ENCODE measurements at regions not wholly inside any gene's neighbourhood (a gene's known extent, or its start where the extent isn't known, plus 50 kb on each side); places are given as distances from the start of the nearest gene placed in this dataset.
"Not testable (repeated sequence)": the region's sequence is repeated elsewhere in the genome, so short reads cannot be mapped to it uniquely, and the experiment has no call there.

DNA sequence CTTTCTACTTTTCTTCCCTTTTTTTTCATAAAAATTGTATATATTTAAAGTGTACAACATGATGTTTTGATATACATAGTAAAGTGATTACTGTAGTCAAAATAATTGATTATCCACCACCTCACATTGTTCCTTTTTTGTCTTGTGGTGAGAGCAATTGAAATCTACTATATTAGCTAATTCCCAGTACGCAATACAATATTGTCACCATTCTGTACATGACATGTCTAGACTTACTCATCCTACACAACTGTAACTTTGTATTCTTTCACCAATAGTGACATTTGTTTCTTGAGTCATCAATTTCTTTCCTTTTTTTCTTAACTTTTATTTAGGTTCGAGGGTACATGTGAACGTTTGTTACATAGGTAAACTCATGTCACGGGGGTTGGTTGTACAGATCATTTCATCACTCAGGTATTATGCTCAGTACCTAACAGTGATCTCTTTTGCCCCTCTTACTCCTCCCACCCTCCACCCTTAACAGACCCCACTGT is 265.2 kb downstream of the KCNRG start:
- DNase-seq, result no peak

- DNase-seq, result no peak
Observed at GRCh38 chr13:50282016-50282415, 266.8 kb downstream of the KCNRG start.

- no peak for DNase-seq
Observed at GRCh38 chr13:50283017-50283416, 267.8 kb downstream of the KCNRG start.

DNA sequence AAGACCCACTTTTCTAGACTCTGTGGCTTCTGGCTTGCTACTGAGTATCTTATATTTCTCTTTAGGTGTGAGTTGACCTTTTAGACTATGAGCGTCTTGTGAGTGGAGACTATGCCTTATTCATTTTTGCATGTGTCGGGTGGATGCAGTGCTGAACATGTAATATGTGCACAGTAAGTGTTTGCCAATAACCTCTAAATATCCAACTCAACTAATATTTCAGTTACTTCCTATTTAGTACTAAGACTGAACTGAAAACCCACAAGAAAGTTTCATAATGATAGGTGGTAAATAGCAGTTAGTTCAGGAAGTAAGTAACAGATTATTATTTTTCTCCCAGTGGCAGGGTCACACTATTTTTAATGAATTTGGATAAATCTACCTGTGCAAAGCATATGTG is 269.3 kb downstream of the KCNRG start:
- no peak for DNase-seq

GRCh38 chr13:50285283-50285682 is 270.0 kb downstream of the KCNRG start:
- DNase-seq, result no peak

- no peak for DNase-seq
Observed at GRCh38 chr13:50286324-50286723, 271.1 kb downstream of the KCNRG start.

DNA sequence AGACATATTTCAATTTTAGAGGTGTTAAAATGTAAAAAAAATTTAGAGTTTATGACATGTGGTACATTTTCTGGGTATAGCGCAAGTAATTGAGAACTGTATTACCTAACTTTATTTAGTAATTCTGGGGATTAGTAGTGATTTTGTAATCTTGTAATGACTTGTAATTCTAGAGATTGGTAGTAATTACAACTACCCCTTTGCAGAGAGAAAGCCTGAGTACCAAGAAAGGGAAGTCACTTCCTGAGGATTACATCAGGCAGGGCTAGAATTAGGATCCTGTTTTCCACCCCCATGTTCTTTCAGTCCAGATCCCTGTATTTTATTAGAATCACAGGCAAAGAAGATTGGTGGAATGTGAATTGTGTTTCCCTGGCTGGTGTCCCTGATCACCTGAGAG is 274.9 kb downstream of the KCNRG start:
- no peak for DNase-seq

GRCh38 chr13:50291611-50292010 is 276.4 kb downstream of the KCNRG start:
- no peak for DNase-seq

DNA sequence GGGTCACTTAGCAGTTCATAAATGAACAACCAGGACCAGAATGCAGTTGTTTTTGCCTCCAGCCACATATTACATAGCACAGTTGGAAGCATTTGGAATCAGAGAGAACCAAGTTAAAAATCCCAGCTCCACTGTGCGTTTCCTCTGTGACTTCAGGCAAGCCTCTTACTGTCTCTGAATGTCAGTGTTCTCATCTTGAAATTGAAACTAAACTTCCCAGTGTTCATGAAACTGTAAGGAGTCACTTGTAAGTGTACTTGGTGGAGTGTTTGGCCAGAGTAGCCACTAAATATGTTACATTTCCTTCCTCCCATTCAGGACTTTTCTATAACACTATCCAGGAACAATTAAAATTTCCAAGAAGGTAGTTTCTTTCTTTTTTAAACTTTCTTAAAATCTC is 276.8 kb downstream of the KCNRG start:
- no peak for DNase-seq

DNA sequence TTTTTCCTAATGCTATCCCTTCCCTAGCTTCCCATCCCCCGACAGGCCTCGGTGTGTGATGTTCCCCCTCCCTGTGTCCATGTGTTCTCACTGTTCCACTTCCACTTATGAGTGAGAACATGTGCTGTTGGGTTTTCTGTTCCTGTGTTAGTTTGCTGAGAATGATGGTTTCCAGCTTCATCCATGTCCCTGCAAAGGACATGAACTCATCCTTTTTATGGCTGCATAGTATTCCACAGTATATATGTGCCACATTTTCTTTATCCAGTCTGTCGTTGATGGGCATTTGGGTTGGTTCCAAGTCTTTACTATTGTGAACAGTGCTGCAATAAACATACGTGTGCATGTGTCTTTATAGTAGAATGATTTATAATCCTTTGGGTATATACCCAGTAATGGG is 279.2 kb downstream of the KCNRG start:
- DNase-seq, result not testable (repeated sequence)

DNA sequence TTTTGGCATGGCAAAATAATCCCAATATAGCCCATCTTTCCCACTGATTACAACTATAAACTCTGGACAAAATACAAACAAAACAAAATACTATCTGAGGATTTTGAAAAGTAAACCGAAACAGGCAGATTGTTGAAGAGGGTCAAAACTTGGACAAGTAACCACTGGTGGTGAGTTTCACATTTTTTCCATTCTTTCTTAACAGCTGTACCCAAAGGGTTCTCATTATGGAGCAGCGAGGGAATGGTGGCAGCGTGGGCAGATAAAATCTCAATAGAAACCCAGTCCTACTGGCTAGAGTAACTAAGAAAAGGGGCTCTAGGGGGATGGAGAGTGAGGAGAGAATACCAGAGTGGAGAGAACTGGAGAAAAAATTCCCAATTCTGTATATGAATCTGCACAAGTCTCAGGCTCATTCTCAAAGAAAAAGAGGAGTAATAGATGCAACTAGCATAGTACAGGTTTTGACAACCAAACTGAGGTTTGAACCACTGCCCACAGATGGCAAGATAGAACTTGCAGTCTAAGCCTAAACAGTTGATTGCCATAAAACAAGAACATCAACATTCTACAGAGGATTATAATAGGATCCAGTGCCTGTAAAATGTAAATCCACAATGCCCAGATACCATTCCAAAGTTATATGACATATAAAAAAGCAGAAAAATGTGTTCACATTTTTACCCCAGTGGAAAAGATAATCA is 284.5 kb downstream of the KCNRG start:
- no peak for DNase-seq

DNA sequence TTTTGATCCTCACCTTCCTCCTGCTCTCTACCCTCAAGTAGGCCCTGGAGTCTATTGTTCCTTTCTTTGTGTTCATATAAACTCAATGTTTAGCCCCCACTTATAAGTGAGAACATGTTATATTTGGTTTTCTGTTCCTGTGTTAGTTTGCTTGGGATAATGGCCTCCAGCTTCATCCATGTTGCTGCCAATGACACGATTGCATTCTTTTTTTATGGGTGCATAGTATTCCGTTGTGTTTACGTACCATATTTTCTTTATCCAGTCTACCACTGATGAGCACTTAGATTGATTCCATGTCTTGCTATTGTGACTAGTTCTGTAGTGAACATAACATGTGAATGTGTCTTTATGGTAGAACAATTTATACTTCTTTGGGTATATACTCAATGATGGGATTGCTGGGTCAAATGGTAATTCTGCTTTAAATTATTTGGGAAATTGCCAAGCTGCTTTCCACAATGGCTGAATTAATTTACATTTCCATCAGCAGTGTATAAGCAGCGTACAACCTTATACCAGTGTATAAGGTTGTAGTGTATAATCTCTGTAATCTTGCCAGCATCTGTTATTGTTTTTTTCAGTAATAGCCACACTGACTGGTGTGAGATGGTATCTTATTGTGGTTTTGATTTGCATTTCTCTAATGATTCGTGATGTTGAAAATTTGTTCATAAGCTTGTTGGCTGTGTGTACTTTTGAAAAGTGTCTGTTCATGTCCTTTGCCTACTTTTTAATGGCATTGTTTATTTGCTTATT is 288.9 kb downstream of the KCNRG start:
- DNase-seq, result no peak

DNA sequence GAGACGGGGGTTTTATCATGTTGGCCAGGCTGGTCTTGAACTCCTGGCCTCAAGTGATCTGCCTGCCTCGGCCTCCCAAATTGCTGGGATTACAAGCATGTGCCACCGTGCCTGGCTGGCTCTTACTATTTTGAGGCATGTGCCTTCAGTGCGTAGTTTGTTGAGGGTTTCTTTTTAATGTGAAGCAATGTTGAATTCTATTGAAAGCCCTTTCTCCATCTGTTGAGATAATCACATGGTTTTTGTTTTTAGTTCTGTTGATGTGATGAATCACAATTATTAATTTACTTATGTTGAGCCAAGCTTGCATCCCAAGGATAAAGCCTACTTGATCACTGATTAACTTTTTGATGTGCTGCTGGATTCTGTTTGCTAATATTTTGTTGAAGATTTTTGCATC is 290.9 kb downstream of the KCNRG start:
- no peak for DNase-seq

DNA sequence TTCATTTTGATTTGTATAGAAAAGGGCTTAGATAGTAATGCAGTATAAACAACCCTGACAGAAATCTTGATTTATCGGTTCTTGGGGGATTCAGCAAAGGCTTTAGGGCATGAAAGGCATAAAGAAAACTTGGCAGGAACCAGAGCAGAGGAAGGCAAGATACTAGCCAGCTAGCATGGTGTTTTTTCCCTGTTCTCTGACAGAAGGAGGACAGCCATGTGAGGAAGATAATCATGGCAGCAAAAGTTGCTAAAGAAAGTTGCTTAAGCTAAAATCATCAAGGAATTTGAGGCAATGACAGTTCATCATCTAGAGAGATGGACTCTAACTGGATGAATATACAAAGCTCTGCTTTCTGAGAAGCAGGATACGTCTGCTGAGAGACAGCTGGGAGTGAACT is 294.1 kb downstream of the KCNRG start:
- DNase-seq, result no peak

DNA sequence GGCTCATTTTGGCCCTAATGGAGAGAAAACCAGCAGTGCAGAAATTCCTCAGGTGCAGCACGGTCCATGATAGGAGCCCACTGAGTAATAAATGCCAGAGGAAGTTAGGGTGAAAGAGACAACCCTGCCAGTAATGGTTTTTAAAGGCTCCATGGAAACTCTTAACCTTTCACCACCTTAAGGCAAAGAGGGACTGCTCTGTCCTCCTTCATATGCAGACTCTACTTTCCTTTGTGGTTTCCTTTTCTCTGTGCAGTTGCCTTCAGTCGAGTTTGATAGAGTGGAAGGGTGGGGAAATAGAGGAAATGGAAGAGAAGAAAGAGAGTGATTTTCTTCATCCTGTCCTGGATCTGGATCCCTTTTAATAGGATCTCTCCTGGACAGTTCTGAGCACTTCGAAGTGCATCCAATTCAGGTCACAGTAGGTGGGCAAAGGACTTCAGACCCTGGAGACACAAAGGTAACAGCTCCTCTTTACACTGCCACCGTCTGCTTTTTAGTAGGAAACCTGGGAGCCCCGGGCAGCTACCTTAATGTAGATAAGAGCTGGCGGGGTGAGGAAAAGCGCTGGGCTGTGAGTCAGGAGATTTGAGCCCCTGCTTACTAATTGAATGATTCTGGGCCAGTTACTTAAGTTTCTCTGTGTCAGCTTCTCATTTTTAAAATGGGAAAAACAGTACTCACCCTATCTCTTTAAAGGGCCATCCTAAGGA is 294.8 kb downstream of the KCNRG start:
- DNase-seq, result no peak

DNA sequence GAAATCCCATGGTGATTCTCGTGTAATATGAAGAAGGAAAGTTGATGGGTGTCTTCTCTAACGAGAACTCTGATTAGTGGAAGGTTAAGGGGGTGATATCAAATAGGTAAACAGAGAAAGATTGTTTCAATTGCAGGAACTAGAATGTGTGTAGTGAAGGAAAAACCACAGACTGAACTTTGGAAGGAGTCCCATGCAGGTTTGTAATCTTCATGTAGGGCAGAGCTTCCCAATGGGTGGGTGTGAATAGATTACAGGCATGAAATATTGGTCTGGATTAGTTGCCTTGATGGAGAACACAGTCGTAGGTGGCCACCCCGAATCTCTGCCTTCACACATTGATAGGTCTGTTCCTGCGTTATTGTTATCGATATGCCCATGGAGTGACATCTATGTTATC is 295.5 kb downstream of the KCNRG start:
- DNase-seq, result no peak

- no peak for DNase-seq
Observed at GRCh38 chr13:50318887-50319286, 303.6 kb downstream of the KCNRG start.

DNA sequence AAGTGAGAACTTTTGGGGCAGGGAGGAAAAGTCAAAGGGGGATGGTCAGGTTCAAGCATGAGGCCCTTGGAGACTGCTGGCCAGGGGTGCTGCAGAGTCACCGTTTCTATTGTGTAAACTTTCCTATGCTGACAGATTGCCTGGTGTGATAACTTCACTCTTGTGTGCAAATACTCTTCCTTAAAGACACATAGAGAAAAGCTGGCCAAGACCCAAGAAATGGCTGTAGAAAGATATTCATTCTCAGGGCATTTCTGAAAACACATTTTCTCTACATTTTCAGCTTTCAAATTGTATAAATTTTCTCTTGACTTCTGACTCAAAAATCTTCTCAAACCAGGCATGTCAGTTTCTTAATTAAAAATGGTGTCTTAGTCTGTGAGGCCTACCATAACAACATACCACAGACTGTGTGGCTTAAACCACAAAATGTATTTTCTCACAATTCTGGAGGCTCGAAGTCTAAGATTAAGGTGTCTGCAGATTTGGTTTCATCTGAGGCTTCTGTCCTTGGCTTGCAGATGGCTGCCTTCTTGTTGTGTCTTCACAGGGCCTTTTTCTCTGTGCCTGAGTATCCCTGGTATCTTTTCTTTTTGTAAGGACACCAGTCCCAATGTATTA is 304.5 kb downstream of the KCNRG start:
- DNase-seq, result no peak

DNA sequence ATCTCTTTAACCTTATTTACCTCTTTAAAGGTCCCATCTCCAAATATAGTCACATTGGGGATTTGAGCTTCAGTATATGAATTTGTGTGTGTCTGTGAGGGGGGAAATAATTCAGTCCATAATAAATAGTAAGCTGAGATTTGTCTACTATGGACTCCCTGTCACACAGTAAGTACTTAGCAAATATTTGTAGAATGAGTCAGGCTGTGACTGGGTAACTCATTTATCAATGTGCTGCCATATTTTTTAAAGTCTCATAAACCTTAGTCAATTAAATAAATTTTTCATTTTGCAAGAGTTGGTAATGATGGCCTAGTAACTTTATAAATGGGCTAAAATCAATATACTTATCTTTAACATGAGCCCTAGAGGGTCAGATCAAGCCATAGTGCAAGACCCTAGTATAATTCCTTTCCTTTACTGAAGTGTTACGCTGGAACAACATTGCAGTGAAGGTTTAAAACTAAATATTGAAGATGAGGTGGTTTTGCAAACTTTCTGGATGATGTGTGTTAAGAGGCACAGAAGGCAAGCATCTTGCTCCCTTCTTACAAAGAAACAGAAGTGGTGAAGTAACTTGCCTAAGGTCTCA is 305.1 kb downstream of the KCNRG start:
- DNase-seq, result no peak

- DNase-seq, result no peak
Observed at GRCh38 chr13:50322006-50322405, 306.8 kb downstream of the KCNRG start.

- no peak for DNase-seq
Observed at GRCh38 chr13:50323440-50324065, 308.3 kb downstream of the KCNRG start.

DNA sequence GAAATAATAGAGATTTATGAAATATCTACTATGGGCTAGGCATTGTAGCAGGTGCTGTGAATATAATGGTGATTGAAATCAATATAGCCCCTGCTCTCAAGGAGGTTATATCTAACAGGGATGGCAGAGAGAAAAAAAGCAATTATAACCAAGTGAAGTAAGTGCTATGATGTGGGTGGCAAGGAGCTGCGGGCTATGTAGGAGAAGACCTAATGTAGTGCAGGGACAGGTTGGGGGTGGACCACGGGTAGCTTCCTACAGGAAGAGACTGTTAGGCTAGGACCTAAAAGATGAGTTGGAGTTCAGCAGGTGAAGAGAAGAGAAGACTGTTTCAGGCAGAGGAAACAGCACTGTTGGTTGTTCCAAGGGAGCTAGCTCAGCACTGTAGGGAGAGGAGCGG is 311.0 kb downstream of the KCNRG start:
- no peak for DNase-seq

DNA sequence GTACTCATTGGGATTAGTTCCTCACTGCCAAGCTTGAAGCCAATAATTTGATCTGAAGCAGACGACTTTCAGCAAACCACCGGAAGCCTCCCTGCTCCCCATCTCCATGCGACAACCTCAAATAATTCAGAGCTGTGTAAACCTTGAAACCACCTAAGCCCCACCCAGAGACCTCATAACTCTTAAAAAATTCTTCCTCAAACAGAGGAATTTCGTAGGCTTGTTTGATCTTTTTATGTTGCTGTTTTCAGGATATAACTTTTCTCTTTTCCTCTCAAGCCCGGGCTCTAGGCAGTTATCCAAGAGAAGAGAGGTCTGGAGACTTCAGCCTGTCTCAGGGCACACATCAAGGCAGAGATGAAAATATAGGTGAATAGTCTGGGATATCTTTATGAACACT is 311.6 kb downstream of the KCNRG start:
- DNase-seq, result no peak

Data from stimulated activated CD4-positive, alpha-beta T cell treated with anti-CD3 and anti-CD28 coated beads, Interleukin-12 subunit alpha, Interleukin-12 subunit beta, amount 100 ng/mL, for 4 hours (primary cell).